HCT116 (cell line): ENCODE measurements at regions not wholly inside any gene's neighbourhood (a gene's known extent, or its start where the extent isn't known, plus 50 kb on each side); places are given as distances from the start of the nearest gene placed in this dataset.

ENCODE experiments used
- ATAC-seq: fragments of 200-7000 bp; cut with Tn5 transposase; 2 replicates; pipeline ENCODE4 v1.9.1; 2020; ENCODE audit warnings: mild to moderate bottlenecking, moderate library complexity
- BruUV-seq: library from RNA; stranded (reverse); fragments of 400-500 nt; replicated peaks from 2 replicates; lab custom pipeline; 2021; lab: Mats Ljungman, UMichigan
- CTCF ChIA-PET: fragments of 300-600 bp; sonication (Branson Sonifier 250); formaldehyde crosslinking; loops from one replicate; lab custom pipeline; 2021; ENCODE audit warnings: antibody characterized with exemption; lab: Charles Lee
- POLR2A ChIA-PET: fragments of 300-600, 350-600 bp; sonication (Branson Sonifier 250); formaldehyde crosslinking; loops from one replicate; lab custom pipeline; 2021; ENCODE audit warnings: antibody characterized with exemption; lab: Charles Lee
- RAD21 ChIA-PET, 2 experiments: fragments of 300-600 bp; sonication (Branson Sonifier 250); formaldehyde crosslinking; loops; one replicate each; lab custom pipeline; 2023; ENCODE audit warnings: low total read pairs in 2 of 2; ENCODE audit not compliant: uncharacterized antibody in 2 of 2, unreplicated experiment in 2 of 2, low non-redundant PET in 1 of 2; lab: Charles Lee
- DNase-seq: peaks from one replicate; pipeline ENCODE4 v3.0.0-alpha.2; 2010; ENCODE audit warnings: low read depth, low spot score
- H2AFZ ChIP-seq: fragments of 200-600 bp; shearing (Covaris generic), sonication (generic); 2 replicates; pipeline ENCODE4 v1.6.1; 2017; ENCODE audit warnings: low read depth, mixed run types, mixed read lengths, antibody characterized with exemption, low read length; ENCODE audit not compliant: poor library complexity, severe bottlenecking
- H3K27ac ChIP-seq: 2 replicates; pipeline ENCODE4 v1.5.1; 2012; ENCODE audit warnings: low read depth, low read length
- H3K27me3 ChIP-seq: fragments of 200-600 bp; sonication (generic); 2 replicates; pipeline ENCODE4 v1.6.1; 2016; ENCODE audit warnings: mixed run types, low read length, mixed read lengths; ENCODE audit not compliant: insufficient read depth
- H3K36me3 ChIP-seq, 2 experiments: fragments of 200-500 bp in 1 of 2; fragments of 200-600 bp in 1 of 2; sonication (Bioruptor generic) in 1 of 2; sonication (generic) in 1 of 2; 2 replicates each; pipeline versions ENCODE4 v1.5.1 to v1.6.1; 2014 to 2016; ENCODE audit warnings: low read length in 2 of 2, inconsistent platforms in 1 of 2, mixed read lengths in 1 of 2, mixed run types in 1 of 2; ENCODE audit not compliant: insufficient read depth in 2 of 2, control insufficient read depth in 1 of 2
- H3K4me1 ChIP-seq, 2 experiments: fragments of 200-600 bp in 1 of 2; sonication (generic) in 1 of 2; 2 replicates each; pipeline versions ENCODE4 v1.5.1 to v1.6.1; 2012 to 2017; ENCODE audit warnings: low read length in 2 of 2, inconsistent platforms in 1 of 2, mild to moderate bottlenecking in 1 of 2, mixed read lengths in 1 of 2, mixed run types in 1 of 2, moderate library complexity in 1 of 2; ENCODE audit not compliant: insufficient read depth in 2 of 2, control insufficient read depth in 1 of 2
- H3K4me2 ChIP-seq: fragments of 200-600 bp; sonication (generic); 2 replicates; pipeline ENCODE4 v1.6.1; 2017; ENCODE audit warnings: mixed run types, low read length, mixed read lengths
- H3K4me3 ChIP-seq, 2 experiments: fragments of 200-600 bp in 1 of 2; sonication (generic) in 1 of 2; replicated peaks in 1 of 2; 2 replicates each; pipeline ENCODE4 v1.5.1; 2011 to 2016; ENCODE audit warnings: low read length in 2 of 2, control low read depth in 1 of 2, low read depth in 1 of 2, mild to moderate bottlenecking in 1 of 2, mixed read lengths in 1 of 2, mixed run types in 1 of 2
- H3K79me2 ChIP-seq: fragments of 200-600 bp; sonication (generic); 2 replicates; pipeline ENCODE4 v1.6.1; 2017; ENCODE audit warnings: mild to moderate bottlenecking, mixed run types, low read length, moderate library complexity, mixed read lengths; ENCODE audit not compliant: insufficient read depth
- H3K9ac ChIP-seq: fragments of 200-600 bp; sonication (generic); 2 replicates; pipeline ENCODE4 v1.6.1; 2016; ENCODE audit warnings: low read length, mixed read lengths
- H3K9me2 ChIP-seq: fragments of 200-600 bp; sonication (generic), shearing (Covaris generic); 2 replicates; pipeline ENCODE4 v1.6.1; 2017; ENCODE audit warnings: mixed run types, mild to moderate bottlenecking, moderate library complexity; ENCODE audit not compliant: insufficient read depth
- H3K9me3 ChIP-seq, 2 experiments: fragments of 200-500 bp in 1 of 2; fragments of 200-600 bp in 1 of 2; sonication (Bioruptor generic) in 1 of 2; sonication (generic) in 1 of 2; 2 replicates each; pipeline ENCODE4 v1.6.1; 2014 to 2017; ENCODE audit warnings: low read length in 2 of 2, mixed read lengths in 2 of 2, inconsistent platforms in 1 of 2, low read depth in 1 of 2, mild to moderate bottlenecking in 1 of 2, mixed run types in 1 of 2, moderate library complexity in 1 of 2; ENCODE audit not compliant: control insufficient read depth in 1 of 2, insufficient read depth in 1 of 2
- H4K20me1 ChIP-seq: fragments of 200-600 bp; sonication (generic), shearing (Covaris generic); 2 replicates; pipeline ENCODE4 v1.6.1; 2017; ENCODE audit warnings: mixed run types, mild to moderate bottlenecking, moderate library complexity; ENCODE audit not compliant: insufficient read depth
- CEBPB ChIP-seq: IDR thresholded peaks from 2 replicates; pipeline ENCODE4 v1.6.1; 2012; ENCODE audit warnings: low read depth
- EGR1 ChIP-seq: IDR thresholded peaks from 2 replicates; pipeline ENCODE4 v1.6.1; 2012; ENCODE audit warnings: low read depth
- ELF1 ChIP-seq: IDR thresholded peaks from 2 replicates; pipeline ENCODE4 v1.6.1; 2012; ENCODE audit warnings: low read depth, borderline replicate concordance
- EZH2phosphoT487 ChIP-seq: fragments of 200-600 bp; IDR thresholded peaks from 2 replicates; pipeline ENCODE4 v1.6.1; 2018; ENCODE audit warnings: antibody characterized with exemption, borderline replicate concordance
- FOSL1 ChIP-seq: IDR thresholded peaks from 2 replicates; pipeline ENCODE4 v1.6.1; 2012; ENCODE audit warnings: low read depth
- JUND ChIP-seq: IDR thresholded peaks from 2 replicates; pipeline ENCODE4 v1.6.1; 2012
- SP1 ChIP-seq: IDR thresholded peaks from 2 replicates; pipeline ENCODE4 v1.6.1; 2012; ENCODE audit warnings: low read depth
- SRF ChIP-seq: IDR thresholded peaks from 2 replicates; pipeline ENCODE4 v1.6.1; 2012; ENCODE audit warnings: low read depth
- YY1 ChIP-seq: IDR thresholded peaks from 2 replicates; pipeline ENCODE4 v1.6.1; 2011; ENCODE audit warnings: low read length, low read depth, moderate library complexity, mild to moderate bottlenecking; ENCODE audit not compliant: insufficient replicate concordance; ENCODE audit errors: extremely low read depth
- ZFX ChIP-seq: fragments of 450-650 bp; IDR thresholded peaks from 2 replicates; pipeline ENCODE4 v1.6.1; 2017
- intact Hi-C: fragments of 100-400 bp; cut with micrococcal nuclease; formaldehyde crosslinking; loops from 2 replicates; pipeline ENCODE4 v1.10.0; 2022
- TF ChIP-seq, protein P1 (sequence below): IDR thresholded peaks from 2 replicates; pipeline ENCODE4 v1.6.1; 2012
- TF ChIP-seq, protein P2 (sequence below): IDR thresholded peaks from 2 replicates; pipeline ENCODE4 v1.6.1; 2012; ENCODE audit warnings: low read depth
- TF ChIP-seq, protein P3 (sequence below): IDR thresholded peaks from 2 replicates; pipeline ENCODE4 v1.6.1; 2012
- TF ChIP-seq, protein P4 (sequence below), 3 experiments: fragments of 200-600 bp in 1 of 3; sonication (generic) in 1 of 3; IDR thresholded peaks in 2 of 3; conservative IDR thresholded peaks in 1 of 3; 2 replicates each; pipeline ENCODE4 v1.5.1; 2012 to 2017; ENCODE audit warnings: low read depth in 2 of 3, low read length in 2 of 3, antibody characterized with exemption in 1 of 3, borderline replicate concordance in 1 of 3, control low read depth in 1 of 3, mild to moderate bottlenecking in 1 of 3, mixed read lengths in 1 of 3, mixed run types in 1 of 3, moderate library complexity in 1 of 3; ENCODE audit not compliant: insufficient read depth in 1 of 3

DNA sequence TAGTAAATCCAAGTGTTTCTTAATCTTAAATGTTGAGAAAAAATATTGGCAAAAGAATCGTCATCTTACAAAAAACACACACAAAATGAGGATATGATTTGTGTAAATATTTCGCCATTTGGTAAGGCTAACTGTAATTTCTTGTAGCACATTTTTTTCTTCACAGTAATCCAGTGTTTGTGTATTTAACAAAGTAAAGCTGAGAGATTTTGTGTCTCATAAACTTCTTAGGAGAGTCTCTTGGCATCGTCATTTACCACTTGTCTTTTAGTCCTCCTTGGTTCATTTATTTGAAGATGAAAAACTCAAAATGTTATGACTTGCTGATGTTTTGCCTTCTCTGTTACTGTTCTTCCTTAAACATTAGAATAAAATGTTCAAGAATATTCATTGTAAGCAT is 326.7 kb upstream of the PITX2 start:
- Histone ChIP-seq H3K79me2 (no peaks in the 10 kb centered on the region), H3K27me3 (no peaks in the 10 kb centered on the region), H2AFZ (no peak overlapping the region), H3K4me3 (no peak overlapping the region), H3K9ac (no peak overlapping the region), H3K4me2 (no peak overlapping the region), H4K20me1 (no peaks in the 10 kb centered on the region), H3K27ac (no peak overlapping the region), H3K9me3 (no peaks in the 10 kb centered on the region), H3K36me3 (no peaks in the 10 kb centered on the region), H3K4me1 (no peaks in the 10 kb centered on the region), H3K9me2 (no peaks in the 10 kb centered on the region; the same call in 1 of the 2 replicates)
- no peak for DNase-seq
- no TSS peak for BruUV-seq
- RAD21 ChIA-PET: no interaction called here
- TF ChIP-seq CEBPB: no peak
- TF ChIP-seq EZH2phosphoT487: no peak
- TF ChIP-seq YY1: no peak
- no peak for TF ChIP-seq SRF
- no peak for ATAC-seq
- POLR2A ChIA-PET: no interaction called here
- CTCF ChIA-PET: interaction anchor here (1.7 kb wide), 1 partner anchor 10 kb away, joined by 4 read pairs; no protein-coding TSS in a partner anchor
- intact Hi-C loops: no loop called here

DNA sequence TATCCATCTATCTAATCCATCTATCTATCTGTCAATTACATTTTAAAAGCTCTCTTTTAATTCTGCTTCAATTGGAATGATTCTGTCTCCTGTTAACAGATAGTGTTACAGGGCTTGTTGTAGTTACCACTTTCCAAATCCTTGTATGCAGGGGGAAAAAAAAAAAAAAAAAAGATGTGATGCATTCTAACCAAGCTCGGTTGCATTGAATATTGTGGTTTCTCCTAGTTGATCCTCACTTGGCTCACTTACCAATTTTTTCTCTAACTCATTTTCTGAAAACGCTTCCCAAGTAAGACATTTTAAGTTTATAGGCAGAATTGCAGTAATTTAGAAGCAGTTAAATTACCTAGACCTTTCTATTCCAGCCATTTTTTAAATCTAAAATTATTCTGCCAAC is 327.9 kb upstream of the PITX2 start:
- H3K4me2 ChIP-seq: no peak overlapping the region
- no peaks in the 10 kb centered on the region for H3K79me2 ChIP-seq
- no peaks in the 10 kb centered on the region for H3K4me1 ChIP-seq
- no peaks in the 10 kb centered on the region for H4K20me1 ChIP-seq
- no peak overlapping the region for H3K4me3 ChIP-seq
- no peak overlapping the region for H2AFZ ChIP-seq
- ChIA-PET CTCF (interaction anchor here (1.0 kb wide), 1 partner anchor 8 kb away, joined by 3 read pairs; no protein-coding TSS in a partner anchor), RAD21 (no interaction called here), POLR2A (no interaction called here)
- H3K9me2 ChIP-seq: no peaks in the 10 kb centered on the region; the same call in 1 of the 2 replicates
- DNase-seq (no peak), ATAC-seq (no peak)
- no peaks in the 10 kb centered on the region for H3K9me3 ChIP-seq
- H3K36me3 ChIP-seq: no peaks in the 10 kb centered on the region
- intact Hi-C loops: no loop called here
- no peaks in the 10 kb centered on the region for H3K27me3 ChIP-seq
- no peak overlapping the region for H3K9ac ChIP-seq
- no TSS peak for BruUV-seq
- H3K27ac ChIP-seq: no peak overlapping the region
- TF ChIP-seq CEBPB (no peak), SP1 (no peak), FOSL1 (no peak), EGR1 (no peak), ZFX (no peak), JUND (no peak), ELF1 (no peak), EZH2phosphoT487 (no peak), YY1 (no peak)
- TF ChIP-seq, protein P1, sequence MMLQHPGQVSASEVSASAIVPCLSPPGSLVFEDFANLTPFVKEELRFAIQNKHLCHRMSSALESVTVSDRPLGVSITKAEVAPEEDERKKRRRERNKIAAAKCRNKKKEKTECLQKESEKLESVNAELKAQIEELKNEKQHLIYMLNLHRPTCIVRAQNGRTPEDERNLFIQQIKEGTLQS: no peak
- TF ChIP-seq, protein P2, sequence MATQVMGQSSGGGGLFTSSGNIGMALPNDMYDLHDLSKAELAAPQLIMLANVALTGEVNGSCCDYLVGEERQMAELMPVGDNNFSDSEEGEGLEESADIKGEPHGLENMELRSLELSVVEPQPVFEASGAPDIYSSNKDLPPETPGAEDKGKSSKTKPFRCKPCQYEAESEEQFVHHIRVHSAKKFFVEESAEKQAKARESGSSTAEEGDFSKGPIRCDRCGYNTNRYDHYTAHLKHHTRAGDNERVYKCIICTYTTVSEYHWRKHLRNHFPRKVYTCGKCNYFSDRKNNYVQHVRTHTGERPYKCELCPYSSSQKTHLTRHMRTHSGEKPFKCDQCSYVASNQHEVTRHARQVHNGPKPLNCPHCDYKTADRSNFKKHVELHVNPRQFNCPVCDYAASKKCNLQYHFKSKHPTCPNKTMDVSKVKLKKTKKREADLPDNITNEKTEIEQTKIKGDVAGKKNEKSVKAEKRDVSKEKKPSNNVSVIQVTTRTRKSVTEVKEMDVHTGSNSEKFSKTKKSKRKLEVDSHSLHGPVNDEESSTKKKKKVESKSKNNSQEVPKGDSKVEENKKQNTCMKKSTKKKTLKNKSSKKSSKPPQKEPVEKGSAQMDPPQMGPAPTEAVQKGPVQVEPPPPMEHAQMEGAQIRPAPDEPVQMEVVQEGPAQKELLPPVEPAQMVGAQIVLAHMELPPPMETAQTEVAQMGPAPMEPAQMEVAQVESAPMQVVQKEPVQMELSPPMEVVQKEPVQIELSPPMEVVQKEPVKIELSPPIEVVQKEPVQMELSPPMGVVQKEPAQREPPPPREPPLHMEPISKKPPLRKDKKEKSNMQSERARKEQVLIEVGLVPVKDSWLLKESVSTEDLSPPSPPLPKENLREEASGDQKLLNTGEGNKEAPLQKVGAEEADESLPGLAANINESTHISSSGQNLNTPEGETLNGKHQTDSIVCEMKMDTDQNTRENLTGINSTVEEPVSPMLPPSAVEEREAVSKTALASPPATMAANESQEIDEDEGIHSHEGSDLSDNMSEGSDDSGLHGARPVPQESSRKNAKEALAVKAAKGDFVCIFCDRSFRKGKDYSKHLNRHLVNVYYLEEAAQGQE: no peak
- TF ChIP-seq, protein P3, sequence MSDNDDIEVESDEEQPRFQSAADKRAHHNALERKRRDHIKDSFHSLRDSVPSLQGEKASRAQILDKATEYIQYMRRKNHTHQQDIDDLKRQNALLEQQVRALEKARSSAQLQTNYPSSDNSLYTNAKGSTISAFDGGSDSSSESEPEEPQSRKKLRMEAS: no peak
- TF ChIP-seq, protein P4, sequence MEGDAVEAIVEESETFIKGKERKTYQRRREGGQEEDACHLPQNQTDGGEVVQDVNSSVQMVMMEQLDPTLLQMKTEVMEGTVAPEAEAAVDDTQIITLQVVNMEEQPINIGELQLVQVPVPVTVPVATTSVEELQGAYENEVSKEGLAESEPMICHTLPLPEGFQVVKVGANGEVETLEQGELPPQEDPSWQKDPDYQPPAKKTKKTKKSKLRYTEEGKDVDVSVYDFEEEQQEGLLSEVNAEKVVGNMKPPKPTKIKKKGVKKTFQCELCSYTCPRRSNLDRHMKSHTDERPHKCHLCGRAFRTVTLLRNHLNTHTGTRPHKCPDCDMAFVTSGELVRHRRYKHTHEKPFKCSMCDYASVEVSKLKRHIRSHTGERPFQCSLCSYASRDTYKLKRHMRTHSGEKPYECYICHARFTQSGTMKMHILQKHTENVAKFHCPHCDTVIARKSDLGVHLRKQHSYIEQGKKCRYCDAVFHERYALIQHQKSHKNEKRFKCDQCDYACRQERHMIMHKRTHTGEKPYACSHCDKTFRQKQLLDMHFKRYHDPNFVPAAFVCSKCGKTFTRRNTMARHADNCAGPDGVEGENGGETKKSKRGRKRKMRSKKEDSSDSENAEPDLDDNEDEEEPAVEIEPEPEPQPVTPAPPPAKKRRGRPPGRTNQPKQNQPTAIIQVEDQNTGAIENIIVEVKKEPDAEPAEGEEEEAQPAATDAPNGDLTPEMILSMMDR (IDR thresholded peaks at IDR 0.05 in 2 of 3, conservative IDR thresholded peaks at IDR 0.05 in 1 of 3; ENCODE audit: borderline replicate concordance in 1 of 3, insufficient read depth in 1 of 3, low read depth in 2 of 3, low read length in 2 of 3): no peak
